HUES64 (cell line): ENCODE measurements at regions not wholly inside any gene's neighbourhood (a gene's known extent, or its start where the extent isn't known, plus 50 kb on each side); places are given as distances from the start of the nearest gene placed in this dataset.

Experiments
- H3K27ac ChIP-seq: 2 replicates; pipeline ENCODE4 v1.7.0; 2013; ENCODE audit warnings: low read depth, low read length, inconsistent platforms
- H3K27me3 ChIP-seq: 2 replicates; pipeline ENCODE4 v1.6.1; 2013; ENCODE audit warnings: mild to moderate bottlenecking, low read length; ENCODE audit not compliant: insufficient read depth
- H3K36me3 ChIP-seq: 2 replicates; pipeline ENCODE4 v1.6.1; 2013; ENCODE audit warnings: mild to moderate bottlenecking, low read length; ENCODE audit not compliant: insufficient read depth
- H3K4me1 ChIP-seq: 2 replicates; pipeline ENCODE4 v1.6.1; 2013; ENCODE audit warnings: mild to moderate bottlenecking, low read length, moderate library complexity; ENCODE audit not compliant: insufficient read depth
- H3K4me3 ChIP-seq: 2 replicates; pipeline ENCODE4 v1.5.1; 2013; ENCODE audit warnings: mild to moderate bottlenecking, low read length, moderate library complexity
- H3K9ac ChIP-seq: 2 replicates; pipeline ENCODE4 v1.6.1; 2013; ENCODE audit warnings: mild to moderate bottlenecking, low read depth, low read length
- H3K9me3 ChIP-seq: 2 replicates; pipeline ENCODE4 v1.6.1; 2013; ENCODE audit warnings: low read depth, low read length; ENCODE audit not compliant: insufficient read depth
- WGBS: fragments of 150-250, 120-280 bp; methylation state at CpG from one replicate; pipeline ENCODE4 v1.1.7; 2013; ENCODE audit warnings: missing lambda C conversion rate; 5-methylcytosine and 5-hydroxymethylcytosine counted together

GRCh38 chr5:33311893-33312292 lies 128.9 kb upstream of the TARS1 start:
- H3K9ac ChIP-seq = no peak overlapping the region
- H3K27me3 ChIP-seq = no peaks in the 10 kb centered on the region
- no peak overlapping the region for H3K4me3 ChIP-seq
- no peak overlapping the region for H3K27ac ChIP-seq
- H3K9me3 ChIP-seq = 0 out of 2 replicates have a peak, but pooled peaks cover 3% of the 10 kb centered on the region
- H3K4me1 ChIP-seq = no peaks in the 10 kb centered on the region
- H3K36me3 ChIP-seq = no peaks in the 10 kb centered on the region

GRCh38 chr5:33312571-33313549 lies 127.9 kb upstream of the TARS1 start:
- no peaks in the 10 kb centered on the region for H3K4me1 ChIP-seq
- no peak overlapping the region for H3K9ac ChIP-seq
- H3K27ac ChIP-seq = no peak overlapping the region
- no peak overlapping the region for H3K4me3 ChIP-seq
- no peaks in the 10 kb centered on the region for H3K27me3 ChIP-seq
- no peaks in the 10 kb centered on the region for H3K36me3 ChIP-seq
- WGBS = 95% methylated on average over 4 of the region's 4 CpGs
- 0 out of 2 replicates have a peak, but pooled peaks cover 3% of the 10 kb centered on the region for H3K9me3 ChIP-seq

DNA sequence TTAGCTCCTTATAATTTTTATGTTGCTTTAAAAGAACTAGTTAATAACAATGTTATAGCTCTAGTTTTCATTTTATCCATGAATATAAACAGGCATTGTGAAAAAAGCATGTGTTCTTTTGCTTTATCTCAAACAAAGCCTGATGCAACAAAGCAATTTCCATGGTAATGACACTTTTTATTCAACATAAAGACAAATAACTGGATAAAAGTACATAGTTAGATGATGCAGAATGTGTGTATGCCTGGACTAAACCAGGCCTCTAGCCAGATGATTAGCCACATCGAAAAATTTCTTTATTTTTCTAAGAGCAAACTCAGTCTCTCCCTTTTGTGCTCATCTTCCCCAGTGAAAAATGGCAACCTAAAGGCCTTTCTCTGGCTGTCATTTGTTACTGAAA lies 125.6 kb upstream of the TARS1 start:
- no peak overlapping the region for H3K27ac ChIP-seq
- H3K4me1 ChIP-seq = no peaks in the 10 kb centered on the region
- H3K36me3 ChIP-seq = no peaks in the 10 kb centered on the region
- H3K9me3 ChIP-seq = 0 out of 2 replicates have a peak, but pooled peaks cover 3% of the 10 kb centered on the region
- no peaks in the 10 kb centered on the region for H3K27me3 ChIP-seq
- no peak overlapping the region for H3K9ac ChIP-seq
- no peak overlapping the region for H3K4me3 ChIP-seq
- WGBS = 87% methylated on average over 1 of the region's 1 CpG

GRCh38 chr5:33316773-33317172 lies 124.0 kb upstream of the TARS1 start:
- Histone ChIP-seq H3K4me1 (no peaks in the 10 kb centered on the region), H3K27ac (no peak overlapping the region), H3K27me3 (no peaks in the 10 kb centered on the region), H3K9ac (no peak overlapping the region), H3K4me3 (no peak overlapping the region), H3K36me3 (no peaks in the 10 kb centered on the region), H3K9me3 (0 out of 2 replicates have a peak, but pooled peaks cover 3% of the 10 kb centered on the region)
- no CpG with 5 or more reads among the region's 1 CpG for WGBS

DNA sequence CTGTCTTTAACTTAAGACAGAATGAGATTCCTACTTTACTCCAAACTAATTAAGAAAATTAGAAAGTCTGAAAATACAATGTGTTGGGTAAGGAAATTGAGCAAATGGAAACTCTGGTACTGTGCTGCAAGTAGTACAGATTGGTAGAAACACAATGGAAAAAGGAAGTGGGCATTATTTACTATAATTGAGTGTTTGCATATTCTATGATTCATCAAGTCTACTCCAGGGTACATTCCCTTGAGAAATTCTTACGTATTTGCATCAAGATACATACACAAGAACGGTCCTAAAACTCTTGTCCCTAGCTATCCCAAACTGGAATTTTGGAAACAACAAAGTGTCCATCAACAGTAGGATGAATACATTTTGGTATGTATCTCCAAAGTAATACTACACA lies 123.5 kb upstream of the TARS1 start:
- Histone ChIP-seq H3K9ac (no peak overlapping the region), H3K27me3 (no peaks in the 10 kb centered on the region), H3K4me3 (no peak overlapping the region), H3K27ac (no peak overlapping the region), H3K36me3 (no peaks in the 10 kb centered on the region), H3K9me3 (0 out of 2 replicates have a peak, but pooled peaks cover 3% of the 10 kb centered on the region), H3K4me1 (no peaks in the 10 kb centered on the region)
- WGBS = 98% methylated on average over 2 of the region's 2 CpGs

DNA sequence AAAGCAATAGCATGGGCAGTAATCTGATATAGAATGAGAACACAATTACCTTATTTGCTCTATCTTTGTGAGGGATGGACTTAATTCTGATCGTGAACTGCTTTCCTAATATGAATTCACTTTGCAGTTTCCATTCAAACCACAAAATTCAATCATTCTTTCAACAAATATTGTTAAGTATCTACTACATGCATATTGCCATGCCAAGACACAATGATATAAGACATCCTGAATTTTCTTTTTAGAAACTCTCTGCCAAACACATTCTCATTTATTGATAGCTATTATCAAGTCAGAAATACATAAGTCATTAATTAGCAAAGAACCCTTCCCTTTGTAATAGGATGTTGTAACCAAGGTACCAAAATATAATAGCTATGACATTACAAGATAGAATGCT lies 121.6 kb upstream of the TARS1 start:
- Histone ChIP-seq H3K36me3 (no peaks in the 10 kb centered on the region), H3K4me1 (no peaks in the 10 kb centered on the region), H3K27me3 (no peaks in the 10 kb centered on the region), H3K9me3 (no peaks in the 10 kb centered on the region), H3K9ac (no peak overlapping the region), H3K27ac (no peak overlapping the region), H3K4me3 (no peak overlapping the region)
- WGBS = 93% methylated on average over 1 of the region's 1 CpG

DNA sequence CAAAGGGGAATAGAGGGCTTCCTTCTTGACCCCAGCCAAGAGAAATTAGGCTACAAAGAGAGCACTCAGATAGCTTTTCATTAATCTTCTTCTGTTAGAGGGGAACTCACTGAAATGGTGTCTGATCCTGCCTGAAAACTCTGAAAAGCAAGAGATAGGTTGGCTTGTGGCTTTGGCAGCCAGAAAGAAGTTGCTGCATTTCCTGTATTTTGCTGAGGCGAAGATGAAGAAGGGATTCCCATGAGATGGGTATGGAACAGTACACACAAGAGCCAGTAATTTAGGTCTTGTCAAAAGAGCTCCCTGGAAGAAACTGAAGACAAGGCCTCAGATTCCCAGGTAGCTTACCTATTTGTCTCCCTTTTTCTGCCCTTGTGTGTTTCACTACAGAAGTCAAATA lies 120.9 kb upstream of the TARS1 start:
- H3K36me3 ChIP-seq = no peaks in the 10 kb centered on the region
- H3K9ac ChIP-seq = no peak overlapping the region
- 90% methylated on average over 1 of the region's 1 CpG for WGBS
- H3K27me3 ChIP-seq = no peaks in the 10 kb centered on the region
- H3K4me1 ChIP-seq = no peaks in the 10 kb centered on the region
- H3K4me3 ChIP-seq = no peak overlapping the region
- no peaks in the 10 kb centered on the region for H3K9me3 ChIP-seq
- H3K27ac ChIP-seq = no peak overlapping the region

DNA sequence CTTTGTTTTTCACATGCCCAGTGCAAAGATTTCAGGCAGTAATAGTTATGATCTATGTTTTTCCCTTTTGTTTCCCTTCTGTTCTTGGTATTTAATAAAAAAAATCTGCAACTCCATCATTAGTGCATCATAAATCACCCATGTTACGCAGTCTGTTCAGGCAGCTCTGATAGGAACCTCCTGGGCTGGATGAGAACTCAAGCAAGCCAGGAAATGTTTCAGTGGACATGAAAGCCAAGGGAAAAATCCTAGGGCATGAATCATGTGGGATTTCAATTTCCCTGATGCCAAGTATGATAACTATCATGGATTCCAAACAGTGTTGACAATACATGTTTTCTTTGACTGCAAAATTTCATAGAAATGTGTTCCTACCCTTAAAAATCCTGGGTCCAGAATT lies 119.7 kb upstream of the TARS1 start:
- 93% methylated on average over 1 of the region's 1 CpG for WGBS
- H3K4me1 ChIP-seq = no peaks in the 10 kb centered on the region
- H3K4me3 ChIP-seq = no peak overlapping the region
- H3K27ac ChIP-seq = no peak overlapping the region
- H3K9ac ChIP-seq = no peak overlapping the region
- H3K9me3 ChIP-seq = no peaks in the 10 kb centered on the region
- no peaks in the 10 kb centered on the region for H3K27me3 ChIP-seq
- no peaks in the 10 kb centered on the region for H3K36me3 ChIP-seq

GRCh38 chr5:33322632-33323031 lies 118.1 kb upstream of the TARS1 start:
- H3K9me3 ChIP-seq = no peaks in the 10 kb centered on the region
- WGBS = 100% methylated on average over 3 of the region's 4 CpGs
- no peak overlapping the region for H3K27ac ChIP-seq
- H3K4me1 ChIP-seq = no peaks in the 10 kb centered on the region
- H3K27me3 ChIP-seq = no peaks in the 10 kb centered on the region
- no peak overlapping the region for H3K4me3 ChIP-seq
- no peaks in the 10 kb centered on the region for H3K36me3 ChIP-seq
- no peak overlapping the region for H3K9ac ChIP-seq

- Histone ChIP-seq H3K9ac (no peak overlapping the region), H3K4me1 (no peaks in the 10 kb centered on the region), H3K9me3 (no peaks in the 10 kb centered on the region), H3K27me3 (no peaks in the 10 kb centered on the region), H3K36me3 (no peaks in the 10 kb centered on the region), H3K27ac (no peak overlapping the region), H3K4me3 (no peak overlapping the region)
- WGBS = 80% methylated on average over 1 of the region's 2 CpGs
Measured at GRCh38 chr5:33324667-33325307, 116.0 kb upstream of the TARS1 start.

- Histone ChIP-seq H3K9me3 (no peaks in the 10 kb centered on the region), H3K9ac (no peak overlapping the region), H3K4me3 (no peak overlapping the region), H3K36me3 (no peaks in the 10 kb centered on the region), H3K27ac (no peak overlapping the region), H3K4me1 (0 out of 2 replicates have a peak, but pooled peaks cover 2% of the 10 kb centered on the region), H3K27me3 (no peaks in the 10 kb centered on the region)
- WGBS = no CpG with 5 or more reads among the region's 1 CpG
Measured at GRCh38 chr5:33328818-33329217, 111.9 kb upstream of the TARS1 start.
